Activated CD8-positive, alpha-beta memory T cell treated with anti-CD3 and anti-CD28 coated beads for 4 hours (primary cell): ENCODE measurements at regions not wholly inside any gene's neighbourhood (a gene's known extent, or its start where the extent isn't known, plus 50 kb on each side); places are given as distances from the start of the nearest gene placed in this dataset.
"Not testable (repeated sequence)": the region's sequence is repeated elsewhere in the genome, so short reads cannot be mapped to it uniquely, and the experiment has no call there.

Experiments used
- DNase-seq, 2 donors: peaks; one replicate each; pipeline ENCODE4 v3.0.0-alpha.2; 2020; ENCODE audit warnings: low read depth in 2 of 2

DNA sequence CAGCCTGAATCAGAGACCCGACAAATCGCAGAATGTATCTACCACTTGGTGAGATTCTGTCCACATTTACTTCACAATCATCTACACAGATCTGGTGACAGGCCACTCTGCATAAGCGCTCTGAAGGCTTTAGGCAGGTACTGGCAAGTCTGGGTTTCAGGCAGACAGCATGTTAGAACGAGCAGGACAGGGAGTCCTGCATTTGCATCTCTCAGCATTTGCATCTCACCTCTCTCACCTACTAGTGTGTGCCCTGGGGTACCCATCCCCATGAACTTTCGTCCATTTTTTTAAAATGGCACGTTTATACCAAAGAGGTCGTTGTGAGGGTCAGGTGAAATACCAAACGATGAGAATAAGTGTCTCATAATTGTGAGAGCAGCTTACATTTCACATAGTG lies 108.2 kb downstream of the SPATA31A1 start:
- DNase-seq, result not testable (repeated sequence)

DNA sequence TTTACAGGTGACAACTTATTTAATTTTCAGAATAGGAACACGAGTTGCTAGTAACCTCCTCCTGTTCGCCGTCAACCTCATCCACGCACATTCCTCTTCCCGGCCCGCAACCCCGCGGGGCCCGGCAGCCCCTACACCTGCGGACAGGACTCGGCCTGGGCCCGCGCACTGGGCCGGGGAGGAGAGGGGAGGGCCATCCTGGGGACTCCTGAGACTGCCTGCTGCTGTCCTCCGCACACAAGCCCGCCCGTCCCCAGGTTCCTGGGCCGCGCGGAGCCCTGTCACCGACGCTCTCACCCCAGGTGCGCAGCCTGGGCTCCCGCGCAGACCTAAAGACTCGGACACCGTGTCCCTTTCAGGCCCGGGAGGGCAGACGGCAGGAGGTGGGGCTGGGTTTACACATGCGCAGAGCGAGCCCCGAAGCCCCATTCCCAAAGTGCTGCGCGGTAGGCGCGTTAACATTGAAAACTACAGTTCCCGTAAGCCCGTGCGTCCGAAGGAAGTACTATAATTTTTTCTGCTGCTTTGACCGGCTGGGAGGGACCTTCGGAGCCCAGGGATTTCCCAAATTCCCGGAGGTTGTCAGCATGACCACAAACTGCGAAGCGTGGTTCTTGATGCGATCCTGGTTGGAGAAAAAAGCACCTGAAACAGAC lies 108.8 kb downstream of the SPATA31A1 start:
- peak; percentile 34 to 44 for DNase-seq

DNA sequence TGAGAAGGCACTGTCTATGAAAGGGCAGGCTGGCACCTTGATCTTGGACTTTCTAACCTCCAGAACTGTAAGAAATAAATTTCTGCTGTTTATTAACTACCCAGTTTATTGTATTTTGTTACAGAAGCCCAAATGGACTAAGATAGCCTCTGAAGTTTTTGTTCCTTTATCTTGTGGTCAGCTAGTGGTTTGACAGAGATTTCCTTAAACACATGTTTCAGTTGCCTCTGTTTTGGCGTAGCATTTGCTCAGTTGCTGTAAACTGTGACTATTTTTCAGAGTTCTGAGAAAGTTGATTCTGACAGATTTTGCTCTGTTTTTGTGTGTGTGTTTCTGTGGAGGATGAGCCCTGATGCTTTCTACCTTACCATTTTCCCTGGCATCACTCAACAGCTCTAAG lies 119.0 kb downstream of the SPATA31A1 start:
- not testable (repeated sequence) for DNase-seq

DNA sequence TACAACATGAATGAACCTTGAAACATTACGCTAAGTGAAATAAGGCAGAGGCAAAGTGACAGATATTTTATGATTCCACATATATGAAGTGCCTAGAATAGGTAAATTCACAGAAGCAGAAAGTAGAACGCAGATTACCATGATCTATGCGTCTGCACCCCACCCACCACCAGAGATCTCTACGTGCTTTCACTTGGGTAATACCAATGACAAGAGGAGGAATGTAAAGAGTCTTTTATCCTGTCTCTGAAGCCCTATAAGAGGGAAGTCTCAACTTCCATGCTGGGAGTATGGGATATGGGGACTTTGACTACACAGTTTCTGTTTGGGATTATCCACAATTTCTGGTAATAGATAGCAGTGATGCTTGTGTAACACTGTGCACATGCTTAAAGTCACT lies 127.6 kb downstream of the SPATA31A1 start:
- not testable (repeated sequence) for DNase-seq

DNA sequence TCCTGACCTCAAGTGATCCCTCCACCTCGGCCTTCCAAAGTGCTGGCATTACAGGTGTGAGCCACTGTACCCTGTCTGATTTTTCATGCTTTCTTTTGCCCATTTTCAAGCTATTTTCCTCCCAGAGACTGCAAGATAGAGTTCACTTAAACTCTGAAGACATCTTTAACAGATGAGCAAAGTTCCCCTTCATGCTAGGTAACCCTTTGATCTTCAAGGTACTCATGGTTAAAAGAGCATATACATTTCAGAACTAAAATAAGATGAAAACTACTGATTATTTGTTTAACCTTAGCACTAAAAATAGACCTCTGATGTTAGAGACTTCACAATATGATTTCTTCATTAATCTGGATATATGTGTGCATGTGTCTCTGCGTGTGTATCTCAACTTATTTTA lies 128.4 kb downstream of the SPATA31A1 start:
- DNase-seq, result not testable (repeated sequence)

DNA sequence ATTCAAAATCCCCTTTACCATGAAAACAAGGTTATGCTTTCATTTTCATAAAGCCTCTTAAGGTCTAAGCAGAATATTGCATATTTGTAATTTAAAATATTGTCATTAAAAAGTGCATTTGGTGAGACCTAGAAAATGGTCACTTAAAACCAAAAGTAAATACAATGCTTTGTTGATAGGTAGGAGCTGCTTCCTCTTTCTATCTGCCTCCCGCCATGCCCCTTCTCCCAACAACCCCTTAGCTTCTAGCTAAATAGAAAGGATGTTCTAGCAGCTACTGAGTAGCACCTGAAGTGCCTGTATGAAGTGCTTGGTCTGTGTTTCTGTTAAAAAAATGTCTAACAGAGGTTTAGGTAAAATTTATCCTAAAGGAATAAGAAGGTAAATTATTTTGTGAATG lies 128.8 kb downstream of the SPATA31A1 start:
- not testable (repeated sequence) for DNase-seq

DNA sequence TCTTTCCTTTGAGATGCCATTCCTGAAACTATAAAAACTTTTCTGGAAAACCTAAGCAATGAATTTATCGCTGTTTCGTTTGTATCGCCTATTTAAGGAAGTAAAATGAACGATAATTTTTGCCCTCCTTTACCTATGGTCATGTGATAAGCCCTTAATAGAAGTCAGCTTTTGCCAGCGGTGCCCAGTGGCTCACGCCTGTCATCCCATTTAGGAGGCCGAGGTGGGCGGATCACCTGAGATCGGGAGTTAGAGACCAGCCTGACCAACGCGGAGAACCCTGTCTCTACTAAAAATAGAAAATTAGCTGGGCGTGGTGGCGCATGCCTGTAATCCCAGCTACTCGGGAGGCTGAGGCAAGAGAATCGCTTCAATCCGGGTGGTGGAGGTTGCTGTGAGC lies 132.0 kb downstream of the SPATA31A1 start:
- not testable (repeated sequence) for DNase-seq

DNA sequence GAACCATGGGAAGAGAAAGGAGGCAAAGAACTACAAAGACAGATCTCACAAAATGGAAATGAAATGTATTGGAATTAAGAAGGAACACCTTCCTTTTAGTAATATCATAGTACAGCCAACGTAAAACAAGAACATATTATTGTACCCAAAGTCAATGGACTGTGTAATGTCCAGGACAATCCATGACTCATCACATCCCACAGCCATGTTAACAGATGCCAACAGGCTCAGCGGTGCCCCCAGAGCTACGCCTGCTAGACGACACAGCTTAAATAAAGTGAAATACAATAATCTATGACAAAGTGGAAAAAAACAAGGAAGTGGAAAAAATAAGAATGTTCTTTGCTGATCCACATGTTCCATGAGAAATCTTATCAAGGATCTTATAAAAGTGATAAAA lies 140.8 kb downstream of the SPATA31A1 start:
- not testable (repeated sequence) for DNase-seq

DNA sequence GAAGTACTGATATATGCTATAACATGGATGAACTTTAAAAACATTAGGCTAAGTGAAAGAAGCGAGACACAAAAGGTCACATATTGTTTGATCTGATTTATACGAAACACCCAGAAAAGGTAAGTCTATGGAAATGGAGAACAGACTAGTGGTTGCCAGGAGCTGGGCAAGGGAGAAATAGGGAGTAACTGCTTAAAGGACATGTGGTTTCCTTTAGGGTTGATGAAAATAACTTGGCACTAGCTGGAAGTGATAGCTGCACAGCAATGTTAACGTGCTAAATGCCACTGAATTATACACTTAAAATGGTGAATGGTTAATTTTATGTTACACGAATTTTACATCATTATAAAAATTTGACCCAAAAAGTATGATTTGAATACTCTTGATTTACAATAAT lies 147.7 kb downstream of the SPATA31A1 start:
- not testable (repeated sequence) for DNase-seq

DNA sequence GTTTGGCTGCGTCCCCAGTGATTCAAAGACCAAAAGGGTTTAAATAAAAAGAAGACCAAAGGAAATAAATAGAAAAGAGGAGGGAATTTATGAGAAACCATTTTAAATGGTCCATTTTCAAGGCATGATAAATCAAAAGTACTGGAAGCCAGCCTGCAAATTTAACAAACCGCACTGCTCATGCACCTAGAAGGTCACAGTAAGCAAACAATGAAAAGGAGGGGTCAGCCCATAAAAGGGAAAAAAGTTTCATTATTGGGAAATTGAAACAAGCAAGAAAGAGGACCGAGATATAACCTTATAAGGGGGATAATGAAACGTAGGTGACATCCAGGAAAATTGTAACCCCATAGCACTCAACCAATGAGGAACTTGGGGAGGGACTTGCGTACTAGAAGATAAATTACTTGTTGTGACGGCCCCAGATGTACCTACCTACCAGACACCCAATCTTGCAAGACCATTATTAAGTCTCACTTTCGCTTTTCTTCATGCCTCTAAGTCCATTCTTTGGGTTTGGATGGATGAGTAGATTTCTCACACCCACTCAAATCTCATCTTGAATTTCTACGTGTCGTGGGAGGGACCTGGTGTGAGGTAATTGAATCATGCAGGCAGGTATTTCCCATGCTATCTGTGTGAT lies 172.0 kb downstream of the SPATA31A1 start:
- DNase-seq, result not testable (repeated sequence)

DNA sequence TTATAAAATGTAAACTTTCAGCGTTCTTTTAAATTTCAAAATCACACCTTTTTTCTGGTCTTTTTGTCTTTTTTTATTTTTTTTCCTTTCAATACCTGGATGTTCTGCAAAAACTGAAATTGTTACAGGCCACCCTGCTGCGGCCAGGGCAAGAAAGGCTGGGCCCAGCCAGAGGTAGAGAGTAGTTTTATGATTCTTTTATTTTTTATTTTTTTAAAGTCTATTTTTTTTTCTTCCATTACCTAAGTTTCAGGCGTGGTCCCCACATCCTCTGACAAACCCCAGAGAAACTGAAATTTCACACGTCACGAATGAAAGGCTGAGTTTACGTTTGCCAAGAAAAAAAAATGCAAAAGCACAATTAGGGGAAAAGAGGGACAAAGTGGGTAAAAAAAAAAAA lies 177.1 kb downstream of the SPATA31A1 start:
- DNase-seq, result not testable (repeated sequence)

DNA sequence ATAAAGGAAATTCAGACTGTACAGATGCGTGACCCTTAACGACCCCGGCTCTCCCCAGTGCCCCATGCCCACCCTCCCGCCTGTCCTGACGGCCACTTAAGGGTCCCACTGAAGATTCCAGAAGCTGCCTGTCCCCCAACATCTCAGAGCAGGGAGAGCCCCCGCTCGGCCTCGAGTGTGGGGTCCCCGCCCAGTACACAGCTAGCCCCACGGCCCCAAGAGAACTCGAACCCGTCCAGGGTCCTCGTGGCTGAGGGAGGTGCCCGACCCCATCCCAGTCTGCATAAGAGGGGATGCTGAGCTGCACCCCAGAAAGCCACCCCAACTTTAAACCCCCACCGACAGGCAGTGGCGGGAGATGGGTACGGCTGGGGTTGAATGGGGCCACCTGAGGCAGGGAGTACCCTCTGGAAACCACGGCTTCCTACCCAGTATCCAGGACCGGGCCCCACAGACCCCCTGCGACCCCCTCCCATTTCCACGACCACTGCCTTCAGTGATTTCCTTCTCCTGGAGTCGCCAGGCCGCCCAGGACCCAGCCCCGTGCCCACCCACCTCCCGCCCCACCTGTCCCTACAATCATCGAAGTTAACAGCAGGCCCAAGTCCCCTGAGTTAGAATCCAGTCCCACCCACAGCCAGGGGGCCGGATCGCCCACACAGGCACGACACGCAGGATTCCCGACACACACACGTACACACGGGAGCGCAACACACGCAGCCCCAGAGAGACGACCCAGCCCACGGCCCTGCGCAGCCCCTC lies 177.7 kb downstream of the SPATA31A1 start:
- not testable (repeated sequence) for DNase-seq

DNA sequence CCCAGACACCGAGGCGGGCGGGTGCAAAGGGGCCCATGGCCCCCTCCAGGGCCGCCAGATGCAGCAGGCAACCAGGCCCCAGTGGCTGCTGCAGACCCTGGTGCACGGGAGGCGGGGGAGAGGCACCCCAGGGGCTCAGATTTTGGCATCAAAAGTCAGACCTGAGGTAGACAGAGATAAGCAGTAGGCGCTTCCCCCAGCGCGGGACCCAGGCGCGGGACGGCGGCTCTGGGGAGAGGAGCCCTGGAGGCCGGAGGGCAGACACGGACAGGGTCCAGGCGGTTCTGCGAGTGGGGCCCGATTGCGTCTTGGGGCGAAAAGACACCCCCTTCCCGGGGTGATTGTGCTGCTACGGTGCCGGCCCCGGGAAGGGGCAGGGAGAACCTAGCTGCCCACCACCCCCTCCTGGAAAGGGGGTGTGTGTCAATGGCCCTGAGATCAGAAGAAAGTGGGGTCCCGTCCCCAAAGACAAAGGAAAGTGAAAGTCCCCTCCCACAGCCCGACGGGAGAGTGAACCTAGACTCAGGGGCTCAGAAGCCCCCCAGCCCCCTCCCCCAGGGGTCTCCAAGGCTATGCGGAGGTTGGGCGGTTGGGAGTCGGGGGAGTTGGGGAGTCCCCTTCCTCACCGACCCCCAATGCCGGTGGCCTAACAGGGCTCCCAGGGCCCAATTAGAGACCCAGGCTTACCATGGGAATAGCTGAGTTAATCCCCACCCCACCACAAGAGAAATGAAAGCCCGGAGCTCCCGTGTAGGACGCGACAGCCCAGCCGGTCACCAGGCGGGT lies 178.5 kb downstream of the SPATA31A1 start:
- DNase-seq, result not testable (repeated sequence)

DNA sequence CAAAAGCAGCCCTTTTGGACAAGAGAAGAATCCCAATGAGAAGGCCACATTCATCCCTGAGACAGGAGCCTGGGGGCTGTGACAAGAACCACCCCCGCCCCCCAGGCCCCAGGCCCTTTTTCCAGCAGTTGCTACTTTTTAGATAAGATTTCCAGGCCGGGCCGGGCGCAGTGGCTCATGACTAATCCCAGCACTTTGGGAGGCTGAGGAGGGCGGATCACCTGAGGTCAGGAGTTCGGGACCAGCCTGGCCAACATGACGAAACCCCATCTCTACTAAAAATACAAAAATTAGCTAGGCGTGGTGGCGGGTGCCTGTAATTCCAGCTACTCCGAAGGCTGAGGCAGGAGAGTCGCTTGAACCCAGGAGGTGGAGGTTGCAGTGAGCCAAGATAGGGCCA lies 179.4 kb downstream of the SPATA31A1 start:
- DNase-seq, result not testable (repeated sequence)

DNA sequence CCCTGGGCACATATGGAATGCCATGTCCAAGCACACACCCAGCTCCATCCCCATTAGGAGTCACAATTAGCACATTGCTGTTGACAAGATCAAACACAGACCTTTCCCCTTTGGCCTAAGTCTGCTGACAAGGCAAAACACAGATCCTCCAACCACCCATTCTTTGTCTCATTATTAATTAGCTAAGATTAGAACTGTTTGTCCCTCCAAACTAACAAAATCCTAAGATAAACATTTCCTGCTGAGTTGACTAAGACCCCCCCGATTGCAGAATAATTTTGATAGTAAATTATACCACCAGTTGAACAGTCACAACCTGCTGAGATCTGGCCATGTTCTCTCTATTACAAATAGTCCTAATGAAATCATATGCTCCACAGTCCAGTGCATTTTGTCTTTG lies 186.7 kb downstream of the SPATA31A1 start:
- DNase-seq, result not testable (repeated sequence)

DNA sequence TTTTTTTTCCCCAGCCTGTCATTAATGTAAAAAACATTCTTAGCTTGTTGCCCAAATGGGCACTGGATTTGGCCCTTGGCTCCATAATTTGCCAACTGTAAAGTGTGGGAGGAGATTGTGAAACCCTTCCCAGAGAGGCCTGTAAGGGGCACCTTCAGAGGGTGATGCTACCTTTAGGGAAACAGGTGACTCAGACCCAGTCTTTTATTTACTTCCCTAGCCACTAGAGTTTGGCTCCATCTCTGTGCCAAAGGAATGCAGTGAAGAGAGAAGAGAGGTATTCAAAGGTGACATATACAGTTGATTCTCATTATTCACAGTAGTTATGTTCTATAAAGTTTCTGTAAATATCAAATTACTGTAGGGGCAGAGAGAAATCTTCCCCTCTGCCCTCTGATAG lies 189.6 kb downstream of the SPATA31A1 start:
- DNase-seq, result not testable (repeated sequence)

DNA sequence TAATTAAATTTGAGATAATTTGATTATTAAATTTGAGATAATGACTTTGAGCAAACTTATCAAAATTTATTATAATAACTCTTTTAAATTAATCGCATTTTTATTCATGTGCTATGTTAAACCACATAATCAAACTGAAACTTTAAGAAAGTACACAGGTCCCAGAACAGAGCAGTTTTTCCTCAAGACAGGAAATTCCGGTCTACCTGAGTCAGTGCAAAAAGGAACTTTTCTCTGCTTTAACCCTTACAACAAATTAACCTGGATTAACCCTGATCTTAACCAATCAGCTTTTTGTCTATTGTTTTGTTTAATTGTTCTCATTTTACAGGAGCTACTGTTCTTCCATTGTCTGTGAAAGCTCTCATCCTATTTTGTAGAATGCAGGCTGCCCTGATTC lies 195.1 kb downstream of the SPATA31A1 start:
- not testable (repeated sequence) for DNase-seq

DNA sequence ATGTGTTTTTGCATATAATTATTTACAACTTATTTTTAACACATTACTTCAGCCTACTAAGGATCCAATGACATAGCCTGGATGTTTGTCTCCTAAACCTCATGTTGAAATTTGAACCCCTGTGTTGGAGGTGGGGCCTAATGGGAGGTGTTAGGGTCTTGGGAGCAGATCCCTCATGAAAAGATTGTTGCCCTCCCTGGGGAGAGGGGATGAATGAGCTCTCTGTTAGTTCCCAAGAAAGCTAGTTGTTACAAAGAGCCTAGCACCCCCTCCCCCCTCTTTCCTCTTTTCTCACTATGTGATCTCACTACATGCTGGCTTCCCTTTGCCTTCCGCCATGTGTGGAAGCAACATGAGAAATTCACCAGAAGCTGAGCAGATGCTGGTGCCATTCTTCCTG lies 196.1 kb downstream of the SPATA31A1 start:
- not testable (repeated sequence) for DNase-seq

DNA sequence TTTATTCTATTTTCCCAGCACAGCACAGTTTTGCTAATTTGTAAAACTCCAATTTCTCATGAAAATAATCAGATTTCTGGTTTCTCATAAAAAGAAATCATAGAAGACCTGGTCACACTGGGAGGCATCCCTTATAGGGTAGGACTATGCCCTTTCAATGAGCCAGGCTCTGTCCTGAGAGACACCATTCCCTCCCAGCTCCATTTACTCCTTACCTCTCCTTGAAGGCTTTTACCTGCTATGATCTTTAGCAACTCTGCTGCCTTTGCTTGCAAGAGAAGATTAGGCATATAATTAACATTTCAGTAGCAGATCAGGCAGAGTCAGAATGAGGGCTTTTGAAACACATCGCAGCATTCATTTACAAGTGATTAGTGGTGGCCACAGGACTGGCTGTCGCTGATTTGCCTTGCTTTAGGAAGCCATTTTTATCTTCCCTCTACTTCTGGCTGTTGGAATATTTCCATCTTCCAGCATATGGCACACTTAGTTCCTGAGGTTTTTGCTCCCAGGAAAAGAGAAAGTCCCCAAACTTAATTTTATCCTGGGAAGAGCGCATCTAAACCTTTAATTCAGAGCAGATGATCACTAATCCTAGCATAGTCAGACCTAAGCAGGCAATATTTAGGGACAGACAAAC lies 196.9 kb downstream of the SPATA31A1 start:
- DNase-seq, result not testable (repeated sequence)

DNA sequence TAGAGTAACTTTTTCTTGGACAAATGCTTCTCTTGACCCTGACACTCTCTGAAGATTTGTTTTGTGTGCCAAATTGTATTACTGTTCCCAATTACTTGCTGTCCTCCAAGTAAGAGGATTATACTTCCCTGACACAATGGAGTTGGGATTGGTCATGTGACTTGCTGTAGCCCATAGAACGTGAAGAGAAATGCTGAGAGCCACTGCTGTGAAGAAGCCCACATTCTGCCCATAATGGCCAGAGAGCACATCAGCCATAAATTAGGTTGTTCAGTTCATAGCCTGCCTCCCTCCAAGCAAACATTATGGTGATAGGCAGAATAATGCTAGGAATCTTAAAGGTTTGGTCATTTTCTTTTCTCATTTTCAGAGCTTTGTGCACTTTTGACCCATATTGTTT lies 198.9 kb downstream of the SPATA31A1 start:
- DNase-seq, result not testable (repeated sequence)

DNA sequence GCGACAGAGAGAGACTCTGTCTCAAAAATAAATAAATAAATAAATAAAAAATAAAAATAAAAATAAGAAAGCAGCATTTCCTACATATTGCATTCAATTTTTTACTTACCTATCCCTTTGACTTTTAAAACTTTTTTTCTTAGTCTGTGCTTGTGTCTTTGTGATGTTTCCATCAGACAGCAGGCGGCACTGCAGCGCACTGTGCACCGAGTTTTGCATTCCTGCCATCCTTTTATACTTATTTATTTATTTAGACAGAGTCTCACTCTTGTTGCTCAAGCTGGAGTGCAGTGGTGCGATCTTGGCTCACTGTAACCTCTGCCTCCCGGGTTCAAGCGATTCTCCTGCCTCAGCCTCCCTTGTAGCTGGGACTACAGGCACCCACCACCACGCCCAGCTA lies 203.9 kb downstream of the SPATA31A1 start:
- not testable (repeated sequence) for DNase-seq
